Naive thymus-derived CD4-positive, alpha-beta T cell (primary cell): ENCODE measurements at regions not wholly inside any gene's neighbourhood (a gene's known extent, or its start where the extent isn't known, plus 50 kb on each side); places are given as distances from the start of the nearest gene placed in this dataset.

ENCODE experiments used
- ATAC-seq: fragments of 150-1000 bp; cut with Tn5 transposase; 2 replicates; pipeline ENCODE4 v1.10.0; 2021; ENCODE audit warnings: mild to moderate bottlenecking, moderate library complexity
- CTCF ChIA-PET: fragments of 350-600 bp; sonication (Branson Sonifier 250); formaldehyde crosslinking; loops from one replicate; lab custom pipeline; 2021; ENCODE audit warnings: antibody characterized with exemption; lab: Charles Lee
- POLR2A ChIA-PET: fragments of 350-600 bp; sonication (Branson Sonifier 250); formaldehyde crosslinking; loops from one replicate; lab custom pipeline; 2021; ENCODE audit warnings: antibody characterized with exemption, inconsistent platforms; lab: Charles Lee
- DNase-seq, 9 donors: peaks; one replicate each; pipeline versions ENCODE4 v3.0.0 to v3.0.0-alpha.2; 2020 to 2022; ENCODE audit warnings: mixed read lengths in 1 of 9
- H3K27ac ChIP-seq: one replicate; pipeline ENCODE4 v1.7.0; 2013; ENCODE audit warnings: mild to moderate bottlenecking, low read depth, low read length, moderate library complexity
- H3K27me3 ChIP-seq, 2 donors: one replicate each; pipeline ENCODE4 v1.7.0; 2013; ENCODE audit warnings: low read length in 2 of 2, mild to moderate bottlenecking in 2 of 2, moderate library complexity in 2 of 2; ENCODE audit not compliant: control insufficient read depth in 2 of 2, insufficient read depth in 2 of 2
- H3K36me3 ChIP-seq, 3 experiments: 1 replicate in 2 of 3; 2 replicates in 1 of 3; pipeline ENCODE4 v1.7.0; 2013; ENCODE audit warnings: low read length in 3 of 3, mild to moderate bottlenecking in 3 of 3, moderate library complexity in 1 of 3; ENCODE audit not compliant: insufficient read depth in 3 of 3, control insufficient read depth in 2 of 3
- H3K4me1 ChIP-seq, 2 donors: one replicate each; pipeline ENCODE4 v1.7.0; 2013; ENCODE audit warnings: low read length in 2 of 2, mild to moderate bottlenecking in 2 of 2, moderate library complexity in 1 of 2; ENCODE audit not compliant: control insufficient read depth in 2 of 2, insufficient read depth in 2 of 2
- H3K4me3 ChIP-seq: 2 replicates; pipeline ENCODE4 v1.7.0; 2013; ENCODE audit warnings: mild to moderate bottlenecking, low read length
- H3K9me3 ChIP-seq, 3 experiments: 1 replicate in 2 of 3; 2 replicates in 1 of 3; pipeline ENCODE4 v1.7.0; 2013; ENCODE audit warnings: low read length in 3 of 3; ENCODE audit not compliant: control insufficient read depth in 2 of 3
- H3K27ac Mint-ChIP-seq, 9 donors: one replicate each; pipeline ENCODE4 v1.8.0; 2020 to 2022; ENCODE audit warnings: mixed read lengths in 9 of 9, mild to moderate bottlenecking in 8 of 9, moderate library complexity in 5 of 9, inconsistent platforms in 2 of 9
- H3K27me3 Mint-ChIP-seq, 5 donors: one replicate each; pipeline ENCODE4 v1.8.0; 2021 to 2022; ENCODE audit warnings: mixed read lengths in 5 of 5, mild to moderate bottlenecking in 1 of 5
- H3K36me3 Mint-ChIP-seq, 5 donors: one replicate each; pipeline ENCODE4 v1.8.0; 2020 to 2022; ENCODE audit warnings: mixed read lengths in 5 of 5, mild to moderate bottlenecking in 3 of 5, inconsistent platforms in 1 of 5
- H3K4me1 Mint-ChIP-seq, 7 donors: one replicate each; pipeline ENCODE4 v1.8.0; 2020 to 2022; ENCODE audit warnings: mixed read lengths in 7 of 7, mild to moderate bottlenecking in 3 of 7, inconsistent platforms in 1 of 7
- H3K4me3 Mint-ChIP-seq, 10 donors: one replicate each; pipeline ENCODE4 v1.8.0; 2020 to 2022; ENCODE audit warnings: mild to moderate bottlenecking in 10 of 10, mixed read lengths in 10 of 10, moderate library complexity in 6 of 10, inconsistent platforms in 2 of 10
- H3K9me3 Mint-ChIP-seq, 11 donors: one replicate each; pipeline ENCODE4 v1.8.0; 2020 to 2022; ENCODE audit warnings: mixed read lengths in 11 of 11, mild to moderate bottlenecking in 4 of 11, inconsistent platforms in 1 of 11, moderate library complexity in 1 of 11
- intact Hi-C, 2 donors: fragments of 100-400 bp; cut with micrococcal nuclease; formaldehyde crosslinking; loops; one replicate each; pipeline ENCODE4 v1.15.1; 2023

DNA sequence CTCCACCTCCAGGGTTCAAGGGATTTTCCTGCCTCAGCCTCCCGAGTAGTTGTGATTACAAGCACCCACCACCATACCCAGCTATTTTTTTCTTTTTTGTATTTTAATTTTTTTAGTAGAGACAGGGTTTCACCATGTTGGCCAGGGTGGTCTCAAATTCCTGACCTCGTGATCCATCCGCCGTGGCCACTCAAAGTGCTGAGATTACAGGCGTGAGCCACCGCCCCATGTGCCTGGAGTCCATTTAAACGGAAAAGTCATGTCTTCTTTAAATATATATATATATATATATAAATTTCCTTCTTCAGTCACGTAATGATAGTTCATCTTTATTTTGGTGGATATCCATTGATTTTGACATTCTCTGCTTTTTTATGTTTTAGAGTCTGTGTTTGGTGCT is 264.0 kb upstream of the PITX2 start:
- no peaks in the 10 kb centered on the region for H3K4me1 Mint-ChIP-seq
- Histone ChIP-seq H3K27me3 (no peaks in the 10 kb centered on the region), H3K9me3 (no peaks in the 10 kb centered on the region), H3K36me3 (no peaks in the 10 kb centered on the region), H3K27ac (no peak overlapping the region), H3K4me1 (no peaks in the 10 kb centered on the region), H3K4me3 (no peak overlapping the region)
- no peak for ATAC-seq
- POLR2A ChIA-PET, result no interaction called here
- no peaks in the 10 kb centered on the region for H3K36me3 Mint-ChIP-seq
- DNase-seq, result no peak
- no peak overlapping the region for H3K4me3 Mint-ChIP-seq
- intact Hi-C loops, result no loop called here
- H3K27me3 Mint-ChIP-seq, result no peaks in the 10 kb centered on the region
- H3K9me3 Mint-ChIP-seq, result peaks cover 0 to 7% (median 3%) of the 10 kb centered on the region in 11 donors
- CTCF ChIA-PET, result no interaction called here
- H3K27ac Mint-ChIP-seq, result no peak overlapping the region

DNA sequence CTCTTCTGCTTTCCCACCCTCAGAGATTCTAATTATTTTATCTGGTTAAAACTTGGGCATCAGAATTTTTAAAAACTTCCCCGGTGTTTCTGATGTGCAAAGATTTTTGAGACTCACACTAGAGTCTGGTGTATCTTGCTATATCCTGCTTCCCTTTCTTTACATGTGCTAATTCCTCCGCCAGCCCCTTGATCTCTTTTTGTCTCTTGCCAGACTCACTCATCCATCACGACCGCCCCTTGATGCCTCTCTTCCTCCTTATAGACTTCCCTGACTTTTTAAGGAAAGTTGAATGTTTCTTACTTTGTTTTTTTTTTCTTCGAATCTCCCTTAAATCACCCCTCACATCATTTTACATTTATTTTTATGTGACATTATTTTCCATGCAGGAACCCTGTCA is 274.9 kb upstream of the PITX2 start:
- ChIA-PET CTCF (no interaction called here), POLR2A (no interaction called here)
- Histone ChIP-seq H3K4me3 (no peak overlapping the region), H3K27me3 (no peaks in the 10 kb centered on the region), H3K4me1 (no peaks in the 10 kb centered on the region), H3K36me3 (no peaks in the 10 kb centered on the region), H3K9me3 (no peaks in the 10 kb centered on the region), H3K27ac (no peak overlapping the region)
- intact Hi-C loops, result no loop called here
- H3K27ac Mint-ChIP-seq, result no peak overlapping the region
- peaks cover 0 to 6% (median 0%) of the 10 kb centered on the region in 11 donors for H3K9me3 Mint-ChIP-seq
- ATAC-seq (no peak), DNase-seq (no peak)
- H3K27me3 Mint-ChIP-seq, result peaks cover 0 to 5% (median 0%) of the 10 kb centered on the region in 5 donors
- peaks cover 0 to 3% (median 0%) of the 10 kb centered on the region in 5 donors for H3K36me3 Mint-ChIP-seq
- no peak overlapping the region for H3K4me3 Mint-ChIP-seq
- no peaks in the 10 kb centered on the region for H3K4me1 Mint-ChIP-seq

DNA sequence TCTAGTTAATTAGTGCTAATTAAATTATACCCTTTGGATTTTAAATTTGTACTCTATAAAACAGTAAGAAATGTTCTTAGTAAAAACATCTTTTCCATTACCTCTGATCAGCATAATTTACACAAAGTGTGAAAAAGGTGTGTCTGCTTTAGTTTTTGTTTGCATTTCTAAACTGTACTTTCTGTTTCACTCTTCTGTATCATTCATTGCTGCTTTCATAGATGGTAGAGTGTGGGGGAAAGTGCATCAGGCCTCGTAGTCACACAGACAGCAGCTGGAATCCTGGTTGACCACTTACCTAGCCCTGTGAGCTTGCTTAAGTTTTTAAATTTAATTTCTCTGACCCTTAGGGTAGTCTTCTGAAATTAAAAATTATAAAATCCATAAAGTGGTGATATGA is 275.4 kb upstream of the PITX2 start:
- Mint-ChIP-seq H3K4me3 (no peak overlapping the region), H3K27me3 (peaks cover 0 to 6% (median 0%) of the 10 kb centered on the region in 5 donors), H3K36me3 (peaks cover 0 to 3% (median 0%) of the 10 kb centered on the region in 5 donors), H3K4me1 (no peaks in the 10 kb centered on the region), H3K9me3 (peaks cover 0 to 6% (median 0%) of the 10 kb centered on the region in 11 donors), H3K27ac (no peak overlapping the region)
- DNase-seq (no peak), ATAC-seq (no peak)
- no peaks in the 10 kb centered on the region for H3K27me3 ChIP-seq
- POLR2A ChIA-PET, result no interaction called here
- intact Hi-C loops, result no loop called here
- CTCF ChIA-PET, result no interaction called here
- H3K9me3 ChIP-seq, result no peaks in the 10 kb centered on the region
- no peaks in the 10 kb centered on the region for H3K4me1 ChIP-seq
- H3K4me3 ChIP-seq, result no peak overlapping the region
- H3K36me3 ChIP-seq, result no peaks in the 10 kb centered on the region
- H3K27ac ChIP-seq, result no peak overlapping the region

DNA sequence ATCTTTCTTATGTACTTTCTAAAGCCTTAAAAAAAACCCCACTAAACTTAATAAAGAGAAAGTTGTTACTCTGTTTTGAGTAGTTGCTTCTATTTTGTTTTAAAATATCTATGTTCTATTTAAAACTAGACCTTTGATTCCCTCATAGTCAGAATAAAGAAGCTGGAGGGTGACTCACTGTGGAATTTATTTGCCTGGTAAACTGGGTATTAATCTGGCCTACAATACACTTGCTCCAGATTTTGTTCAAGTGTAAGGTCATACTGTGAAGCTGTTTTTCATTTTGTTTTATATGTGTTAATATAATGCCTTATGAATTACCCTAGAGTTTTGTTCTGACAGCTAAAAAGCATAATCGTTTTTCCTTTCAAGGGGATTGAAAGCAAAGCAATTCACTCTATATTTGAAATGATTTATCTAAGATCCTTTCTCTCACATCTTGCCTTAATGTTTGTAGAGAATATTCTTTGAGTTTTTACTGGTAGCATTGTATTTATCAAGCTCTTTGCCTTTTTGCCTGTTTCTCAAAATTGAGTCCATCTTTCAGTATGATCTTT is 277.4 kb upstream of the PITX2 start:
- Mint-ChIP-seq H3K9me3 (peaks cover 0 to 6% (median 0%) of the 10 kb centered on the region in 11 donors), H3K4me1 (no peaks in the 10 kb centered on the region), H3K36me3 (peaks cover 0 to 3% (median 0%) of the 10 kb centered on the region in 5 donors), H3K4me3 (no peak overlapping the region), H3K27me3 (peaks cover 0 to 6% (median 0%) of the 10 kb centered on the region in 5 donors), H3K27ac (no peak overlapping the region)
- DNase-seq (no peak), ATAC-seq (no peak)
- CTCF ChIA-PET, result no interaction called here
- Histone ChIP-seq H3K27me3 (no peaks in the 10 kb centered on the region), H3K9me3 (no peaks in the 10 kb centered on the region), H3K4me1 (no peaks in the 10 kb centered on the region), H3K4me3 (no peak overlapping the region), H3K27ac (no peak overlapping the region), H3K36me3 (no peaks in the 10 kb centered on the region)
- intact Hi-C loops, result no loop called here
- POLR2A ChIA-PET, result no interaction called here

DNA sequence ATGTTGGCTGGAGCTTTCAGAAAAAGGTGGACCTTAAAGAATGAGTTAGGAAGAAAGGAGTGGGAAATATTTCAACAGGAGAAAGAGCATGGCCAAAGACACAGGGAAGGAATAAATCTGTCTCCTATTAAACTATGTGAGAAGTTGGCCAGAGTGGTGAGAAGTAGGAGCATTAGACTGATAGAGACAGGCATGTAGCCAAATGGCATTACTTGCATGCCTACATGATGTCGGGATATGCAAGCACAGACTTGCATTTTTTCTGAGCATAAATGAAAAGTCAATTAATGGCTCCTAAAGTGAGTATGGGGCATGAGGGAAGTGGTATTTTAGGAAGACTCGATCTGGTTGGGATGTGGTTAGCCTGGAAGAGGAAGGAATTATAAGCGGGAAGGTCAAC is 279.6 kb upstream of the PITX2 start:
- intact Hi-C loops, result no loop called here
- no peaks in the 10 kb centered on the region for H3K27me3 ChIP-seq
- H3K27ac Mint-ChIP-seq, result no peak overlapping the region
- H3K4me3 ChIP-seq, result no peak overlapping the region
- no peaks in the 10 kb centered on the region for H3K36me3 ChIP-seq
- POLR2A ChIA-PET, result no interaction called here
- H3K9me3 ChIP-seq, result no peaks in the 10 kb centered on the region
- no peak overlapping the region for H3K4me3 Mint-ChIP-seq
- no peaks in the 10 kb centered on the region for H3K4me1 Mint-ChIP-seq
- H3K27me3 Mint-ChIP-seq, result peaks cover 0 to 6% (median 0%) of the 10 kb centered on the region in 5 donors
- H3K36me3 Mint-ChIP-seq, result peaks cover 0 to 3% (median 0%) of the 10 kb centered on the region in 5 donors
- CTCF ChIA-PET, result no interaction called here
- peaks cover 0 to 10% (median 5%) of the 10 kb centered on the region in 11 donors for H3K9me3 Mint-ChIP-seq
- ATAC-seq, result no peak
- no peak for DNase-seq
- no peak overlapping the region for H3K27ac ChIP-seq
- no peaks in the 10 kb centered on the region for H3K4me1 ChIP-seq

DNA sequence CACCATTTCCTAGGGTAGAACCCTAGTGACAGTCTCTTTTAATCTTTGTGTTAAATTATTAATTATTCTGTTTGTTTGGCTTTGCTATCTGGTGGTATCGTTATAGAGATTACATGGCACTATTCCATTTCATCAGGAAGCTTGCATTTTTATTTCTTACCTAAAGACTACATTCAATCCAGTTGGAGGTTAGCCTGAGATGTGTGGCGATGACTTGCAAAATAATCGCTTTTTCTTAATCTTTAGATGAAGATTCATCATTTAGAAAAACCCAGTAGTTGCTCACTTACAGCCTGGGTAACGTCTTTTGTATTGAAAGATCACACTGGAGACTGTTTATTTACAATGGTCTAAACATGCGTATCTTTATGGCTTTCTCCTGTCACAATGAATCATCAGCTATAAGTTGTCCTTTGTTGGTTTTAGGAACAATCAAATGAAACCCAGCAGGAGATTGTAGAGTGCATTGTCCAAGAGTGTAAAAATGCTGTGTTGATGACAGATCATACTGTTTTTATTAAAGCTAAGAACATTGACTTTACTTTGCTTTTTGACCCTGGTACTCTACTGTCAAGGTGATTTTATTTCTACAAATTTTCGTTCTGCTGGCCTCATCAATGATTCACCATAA is 281.7 kb upstream of the PITX2 start:
- Mint-ChIP-seq H3K27ac (no peak overlapping the region), H3K36me3 (peaks cover 0 to 3% (median 0%) of the 10 kb centered on the region in 5 donors), H3K27me3 (peaks cover 0 to 6% (median 0%) of the 10 kb centered on the region in 5 donors), H3K9me3 (peaks cover 0 to 10% (median 1%) of the 10 kb centered on the region in 11 donors), H3K4me3 (no peak overlapping the region), H3K4me1 (no peaks in the 10 kb centered on the region)
- H3K27me3 ChIP-seq, result no peaks in the 10 kb centered on the region
- no peaks in the 10 kb centered on the region for H3K36me3 ChIP-seq
- ATAC-seq (no peak), DNase-seq (no peak)
- H3K27ac ChIP-seq, result no peak overlapping the region
- H3K9me3 ChIP-seq, result no peaks in the 10 kb centered on the region
- H3K4me3 ChIP-seq, result no peak overlapping the region
- no peaks in the 10 kb centered on the region for H3K4me1 ChIP-seq
- intact Hi-C loops, result no loop called here
- POLR2A ChIA-PET, result no interaction called here
- CTCF ChIA-PET, result no interaction called here

DNA sequence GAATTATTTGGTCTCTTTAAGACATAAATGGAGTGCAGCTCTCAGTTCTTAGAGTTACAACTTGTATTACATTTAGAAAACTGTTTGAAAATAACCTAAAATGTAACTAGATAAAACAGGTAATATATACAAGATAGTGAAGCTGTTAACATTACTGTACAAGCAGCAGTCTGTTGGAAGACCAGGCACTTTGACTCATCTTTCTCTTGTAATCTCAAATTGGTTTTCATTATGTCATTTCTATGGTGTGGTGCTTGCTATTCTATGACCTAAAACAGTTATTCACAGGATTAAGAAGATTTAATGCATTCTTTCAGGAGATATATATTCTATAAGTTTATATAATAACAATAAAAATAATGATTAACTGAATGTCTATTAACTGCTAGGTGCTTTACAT is 282.5 kb upstream of the PITX2 start:
- peaks cover 0 to 3% (median 0%) of the 10 kb centered on the region in 5 donors for H3K36me3 Mint-ChIP-seq
- no peak overlapping the region for H3K4me3 Mint-ChIP-seq
- ATAC-seq (no peak), DNase-seq (no peak)
- no peaks in the 10 kb centered on the region for H3K4me1 ChIP-seq
- intact Hi-C loops, result no loop called here
- CTCF ChIA-PET, result no interaction called here
- peaks cover 0 to 10% (median 5%) of the 10 kb centered on the region in 11 donors for H3K9me3 Mint-ChIP-seq
- no peaks in the 10 kb centered on the region for H3K36me3 ChIP-seq
- peaks cover 0 to 6% (median 0%) of the 10 kb centered on the region in 5 donors for H3K27me3 Mint-ChIP-seq
- H3K27ac ChIP-seq, result no peak overlapping the region
- no peak overlapping the region for H3K4me3 ChIP-seq
- H3K27ac Mint-ChIP-seq, result no peak overlapping the region
- H3K9me3 ChIP-seq, result no peaks in the 10 kb centered on the region
- H3K27me3 ChIP-seq, result no peaks in the 10 kb centered on the region
- no peaks in the 10 kb centered on the region for H3K4me1 Mint-ChIP-seq
- POLR2A ChIA-PET, result no interaction called here
